Effector CD8-positive, alpha-beta T cell (primary cell): ENCODE measurements at regions not wholly inside any gene's neighbourhood (a gene's known extent, or its start where the extent isn't known, plus 50 kb on each side); places are given as distances from the start of the nearest gene placed in this dataset.
"Not testable (repeated sequence)": the region's sequence is repeated elsewhere in the genome, so short reads cannot be mapped to it uniquely, and the experiment has no call there.

Experiments
- DNase-seq: peaks from one replicate; lab custom pipeline; 2025; lab: John Stamatoyannopoulos, UW

DNA sequence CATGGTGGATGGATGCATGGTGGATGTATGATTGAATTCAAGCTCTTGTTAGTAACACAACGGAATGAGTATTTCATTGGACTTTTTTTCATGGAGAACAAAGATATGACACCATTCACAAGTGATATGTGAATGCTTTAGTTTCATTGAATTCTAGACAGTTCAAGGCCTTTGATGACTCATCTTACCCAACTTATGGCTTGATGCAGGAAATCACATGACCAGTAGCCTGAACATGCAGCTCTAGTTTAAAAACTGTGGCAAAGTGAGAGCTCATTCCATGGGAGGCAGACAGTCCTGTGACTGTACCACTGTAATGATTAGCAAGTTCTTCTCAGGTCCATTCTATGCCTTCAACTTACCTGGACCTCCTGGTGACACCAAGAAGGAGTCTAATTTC lies 1239.3 kb downstream of the TYW1 start:
- DNase-seq = no peak

DNA sequence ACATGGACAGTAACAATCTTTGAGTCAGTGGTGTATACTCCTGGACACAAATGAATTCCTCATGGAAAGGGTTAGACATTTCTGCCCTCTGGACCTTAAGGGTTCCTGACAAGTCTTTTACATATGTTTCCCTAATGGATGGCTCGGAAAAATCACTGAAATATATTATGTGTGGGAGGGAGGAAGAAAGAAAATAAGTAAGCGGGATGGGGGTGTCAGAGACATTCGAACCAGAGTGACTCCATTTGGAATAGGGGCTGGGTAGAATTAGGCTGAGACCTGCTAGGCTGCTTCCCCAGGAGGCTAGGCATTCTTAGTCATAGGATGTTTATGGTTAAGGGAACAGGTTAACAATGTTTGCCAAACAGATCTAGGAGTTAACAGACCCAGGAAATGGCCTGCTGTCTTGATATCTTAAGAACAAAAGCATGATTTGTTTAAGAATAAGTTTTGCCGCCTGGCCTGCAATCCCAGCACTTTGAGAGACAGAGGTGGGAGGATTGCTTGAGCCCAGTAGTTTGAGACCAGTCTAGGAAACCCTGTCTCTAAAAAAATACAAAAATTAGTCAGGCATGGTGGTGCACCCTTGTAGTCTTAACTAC lies 1241.7 kb downstream of the TYW1 start:
- no peak for DNase-seq

DNA sequence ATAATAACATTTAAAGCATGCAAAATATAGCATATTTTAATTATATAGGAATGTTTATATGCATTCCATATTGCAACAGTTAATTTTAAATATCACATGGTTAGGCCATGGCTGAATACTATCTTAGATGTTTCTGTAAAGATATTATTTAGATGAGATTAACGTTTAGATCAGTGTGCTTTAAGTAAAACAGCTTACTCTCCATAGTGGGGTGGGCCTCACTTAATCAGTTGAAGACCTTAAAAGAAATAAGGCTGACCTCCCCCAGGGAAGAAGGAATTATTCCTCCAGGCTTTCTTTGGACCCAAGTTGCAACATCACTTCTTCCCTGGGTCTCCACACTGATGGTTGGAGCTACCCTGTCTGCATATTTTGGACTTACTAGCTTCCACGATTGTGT lies 1246.5 kb downstream of the TYW1 start:
- DNase-seq = no peak

DNA sequence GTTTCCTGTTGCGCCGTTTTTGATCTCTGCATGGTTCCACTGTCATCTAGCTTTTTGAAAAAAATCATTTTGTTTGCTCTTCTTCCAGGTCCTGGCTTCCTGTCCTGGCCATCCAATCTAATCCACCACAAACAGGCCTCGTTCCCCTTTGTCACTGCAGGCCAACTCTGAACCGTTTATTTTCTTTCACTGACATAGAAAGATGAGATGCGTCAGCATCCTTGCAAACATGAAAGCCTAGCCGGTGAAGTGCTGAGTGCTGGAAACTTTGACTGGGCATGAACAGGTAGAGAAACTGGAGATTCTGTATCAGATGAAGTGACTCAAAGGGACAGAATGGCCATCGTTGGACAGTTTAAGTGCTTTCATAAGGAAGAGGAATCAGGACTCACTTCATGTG lies 1247.8 kb downstream of the TYW1 start:
- no peak for DNase-seq

DNA sequence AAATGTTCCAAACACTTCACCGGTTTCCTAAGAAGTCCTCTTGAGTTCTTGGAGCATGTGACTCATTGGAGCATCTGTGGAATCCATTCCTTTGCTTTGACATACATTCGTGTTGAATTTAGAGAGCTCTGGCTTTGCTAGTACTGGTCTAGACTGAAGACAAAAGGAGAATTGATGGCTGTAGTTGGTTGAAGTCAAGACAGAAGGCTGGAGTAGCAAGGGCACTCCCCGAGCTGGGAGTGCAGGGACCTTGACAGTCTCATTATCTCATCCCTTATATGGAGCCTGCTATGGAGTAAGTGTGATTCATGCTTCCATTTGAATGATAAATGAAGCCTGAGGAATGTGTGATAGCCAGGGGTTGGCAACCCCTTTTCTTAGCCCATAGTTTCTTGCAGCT lies 1249.1 kb downstream of the TYW1 start:
- no peak for DNase-seq

DNA sequence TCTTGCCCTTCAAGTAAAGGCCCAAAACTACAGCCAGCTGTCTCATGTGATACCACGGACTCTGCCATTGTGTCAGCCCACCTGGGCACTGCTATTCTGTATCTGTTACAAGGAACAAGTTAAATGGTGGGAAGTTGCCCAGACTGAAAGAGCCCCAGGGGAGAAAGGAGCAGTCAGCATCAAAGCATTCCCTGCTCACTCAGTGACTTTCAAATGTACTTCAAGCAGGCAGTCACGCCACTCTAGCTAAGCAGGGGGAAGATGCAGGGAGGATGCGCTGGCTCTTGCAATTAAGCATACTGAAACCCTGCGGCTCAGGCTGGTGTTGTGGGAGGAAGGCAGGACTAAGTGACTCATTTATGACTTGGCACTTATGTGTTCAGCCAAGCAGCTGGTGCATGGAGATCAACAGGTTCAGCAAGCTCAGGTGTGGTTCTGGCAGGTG lies 1249.6 kb downstream of the TYW1 start:
- DNase-seq = no peak

DNA sequence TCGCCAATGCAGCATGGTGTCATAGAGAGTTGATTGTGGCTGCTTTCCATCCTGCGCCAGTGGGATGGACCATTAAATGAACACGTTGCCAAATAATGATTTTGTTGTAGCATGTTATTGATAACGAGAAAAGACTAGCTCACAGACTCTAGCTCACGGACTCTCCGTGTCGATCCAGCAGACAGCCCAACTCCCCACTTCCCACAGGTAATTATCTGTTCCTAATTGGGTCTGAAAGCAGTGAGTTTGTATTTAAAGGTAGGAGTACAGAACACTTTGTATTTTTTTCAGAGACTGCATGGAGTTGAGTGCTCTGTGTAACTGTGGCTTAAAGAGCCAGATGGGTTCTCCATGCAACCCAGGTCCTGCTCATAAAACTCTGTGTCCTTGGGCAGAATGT lies 1250.5 kb downstream of the TYW1 start:
- no peak for DNase-seq

DNA sequence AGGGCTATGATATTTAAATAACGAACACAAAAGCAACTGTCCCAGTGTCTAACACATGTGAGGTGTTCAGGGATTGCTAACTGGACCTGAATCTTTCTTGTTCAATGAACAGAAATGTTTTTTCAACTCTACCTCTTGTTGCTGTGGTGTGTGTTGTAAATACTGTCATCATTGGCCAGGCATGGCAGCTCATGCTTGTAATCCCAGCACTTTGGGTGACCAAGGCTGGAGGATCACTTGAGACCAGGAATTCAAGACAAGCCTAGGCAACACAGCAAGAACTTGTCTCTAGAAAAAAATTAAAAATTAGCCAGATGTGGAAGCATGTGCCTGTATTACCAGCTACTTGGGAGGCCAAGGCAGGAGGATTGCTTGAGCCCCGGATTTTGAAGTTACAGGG lies 1250.9 kb downstream of the TYW1 start:
- DNase-seq = no peak

DNA sequence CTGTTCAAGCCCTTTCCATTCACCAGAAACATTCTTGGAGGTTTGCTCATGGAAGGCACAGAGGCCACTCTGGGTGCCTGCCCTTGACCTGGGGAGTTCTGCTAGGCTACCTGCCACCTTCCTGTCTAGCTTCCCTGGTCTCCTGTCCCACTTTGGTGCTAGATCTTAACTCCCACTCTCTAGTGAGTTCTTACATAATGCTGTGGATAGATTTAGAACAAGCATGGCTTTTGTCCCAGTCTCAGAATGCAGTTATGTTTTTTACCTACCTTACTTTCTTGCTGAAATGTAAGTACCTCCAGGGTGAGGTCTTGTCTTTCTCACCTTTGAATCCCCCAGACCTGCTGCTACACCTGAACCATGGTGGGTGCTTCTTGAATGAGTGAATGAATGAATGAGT lies 1252.3 kb downstream of the TYW1 start:
- no peak for DNase-seq

DNA sequence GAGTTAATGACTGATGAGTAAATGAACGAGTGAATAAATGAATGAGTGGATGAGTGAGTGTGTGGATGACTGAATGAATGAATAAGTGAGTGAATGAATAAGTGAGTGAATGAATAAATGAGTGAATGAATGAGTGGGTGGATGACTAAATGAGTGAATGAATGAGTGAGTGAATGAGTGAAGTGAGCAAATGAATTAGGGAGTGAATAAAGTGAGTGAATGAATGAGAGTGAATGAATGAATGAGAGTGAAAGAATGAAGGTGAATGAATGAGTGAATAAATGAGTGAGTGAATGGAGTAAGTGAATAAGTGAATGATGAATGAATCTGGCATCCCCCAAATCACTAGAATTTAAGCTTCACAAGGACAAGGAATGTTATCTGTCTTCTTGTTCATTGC lies 1253.0 kb downstream of the TYW1 start:
- no peak for DNase-seq

DNA sequence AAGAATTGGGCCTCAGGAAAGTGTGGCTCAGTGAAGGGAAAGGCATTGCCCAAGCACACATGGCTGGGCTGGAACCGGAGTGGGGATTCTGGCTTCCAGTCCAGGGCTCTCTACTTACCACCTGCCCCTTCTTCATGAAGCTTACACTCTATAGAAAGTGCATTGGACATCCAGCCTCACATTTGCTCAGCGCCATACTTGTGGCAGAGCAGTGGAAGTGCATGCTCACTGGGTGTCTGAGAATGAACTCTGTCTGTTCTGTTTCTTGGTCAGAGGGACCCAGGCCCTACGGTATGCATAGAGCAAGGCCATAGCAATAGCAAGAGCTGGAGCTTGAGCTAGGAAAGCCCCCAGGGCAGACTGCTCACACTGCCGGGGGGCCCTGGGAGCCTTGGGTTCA lies 1253.5 kb downstream of the TYW1 start:
- no peak for DNase-seq

DNA sequence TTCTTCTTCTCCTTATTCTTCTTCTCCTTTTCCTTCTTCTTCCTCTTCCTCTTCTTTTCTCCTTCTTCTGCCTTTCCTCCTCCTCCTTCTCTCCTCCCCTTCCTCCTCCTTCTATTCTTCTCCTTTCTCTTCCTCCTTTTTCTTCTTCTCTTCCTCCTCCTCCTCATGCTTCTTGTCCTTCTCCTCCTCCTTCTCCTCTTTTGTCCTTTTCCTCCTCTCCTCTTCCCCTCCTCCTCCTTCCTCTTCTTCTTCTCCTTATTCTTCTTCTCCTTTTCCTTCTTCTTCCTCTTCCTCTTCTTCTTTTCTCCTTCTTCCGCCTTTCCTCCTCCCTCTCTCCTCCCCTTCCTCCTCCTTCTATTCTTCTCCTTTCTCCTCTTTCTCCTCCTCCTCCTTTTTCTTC lies 1258.2 kb downstream of the TYW1 start:
- not testable (repeated sequence) for DNase-seq

DNA sequence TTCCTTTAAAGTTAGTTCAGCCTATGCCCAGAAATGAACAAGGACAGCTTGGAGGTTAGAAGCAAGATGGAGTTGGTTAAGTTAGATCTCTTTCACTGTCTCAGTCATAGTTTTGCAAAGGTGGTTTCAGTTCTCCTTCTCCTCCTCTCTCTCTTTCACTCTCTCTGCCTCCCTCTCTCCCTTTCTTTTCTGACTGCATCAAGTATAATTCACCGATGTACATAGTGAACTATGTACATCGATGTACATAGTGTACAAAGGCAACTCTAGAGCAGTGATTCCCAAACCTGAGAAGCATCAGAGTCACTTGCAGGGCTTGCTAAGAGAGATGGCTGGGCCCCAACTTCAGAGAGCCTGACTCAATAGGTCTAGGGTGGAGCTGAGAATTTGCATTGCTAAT lies 1259.7 kb downstream of the TYW1 start:
- no peak for DNase-seq

DNA sequence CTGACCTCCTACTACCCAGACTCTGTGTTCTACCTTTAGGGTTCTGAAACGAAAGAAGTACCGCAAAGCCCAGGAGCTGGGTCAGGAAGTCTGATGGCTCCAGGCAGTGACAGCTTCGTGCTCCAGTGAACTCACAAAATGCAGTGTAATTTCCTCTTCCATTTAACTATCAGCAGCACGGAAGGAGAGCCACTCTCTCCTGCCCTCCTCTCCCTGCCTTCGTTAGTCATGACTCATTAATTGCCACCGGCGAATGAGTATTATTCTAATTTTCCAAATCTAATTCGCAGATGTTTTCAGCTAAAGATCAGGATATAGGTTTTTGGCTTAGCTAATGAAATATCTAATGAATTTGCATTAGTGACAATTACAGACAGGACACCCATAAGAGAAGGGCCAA lies 1262.0 kb downstream of the TYW1 start:
- no peak for DNase-seq

DNA sequence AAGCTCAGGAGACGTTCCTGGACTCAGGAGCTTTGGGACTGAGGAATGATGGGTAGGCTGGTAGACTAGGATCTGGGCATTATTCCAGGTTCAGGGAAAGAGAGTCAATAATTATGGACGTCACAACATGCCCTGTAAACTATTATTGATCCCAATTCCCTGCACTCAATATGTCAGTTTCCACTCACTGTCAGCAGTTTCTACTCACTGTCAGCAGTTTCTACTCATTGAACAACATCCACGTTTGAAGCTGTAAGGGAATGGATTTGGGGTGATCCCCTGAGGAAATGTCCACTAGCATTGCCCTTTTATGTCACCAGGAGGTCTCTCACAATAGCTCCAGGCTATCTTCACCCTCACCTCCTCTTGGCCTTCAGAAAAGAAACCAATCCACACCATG lies 1268.6 kb downstream of the TYW1 start:
- no peak for DNase-seq

DNA sequence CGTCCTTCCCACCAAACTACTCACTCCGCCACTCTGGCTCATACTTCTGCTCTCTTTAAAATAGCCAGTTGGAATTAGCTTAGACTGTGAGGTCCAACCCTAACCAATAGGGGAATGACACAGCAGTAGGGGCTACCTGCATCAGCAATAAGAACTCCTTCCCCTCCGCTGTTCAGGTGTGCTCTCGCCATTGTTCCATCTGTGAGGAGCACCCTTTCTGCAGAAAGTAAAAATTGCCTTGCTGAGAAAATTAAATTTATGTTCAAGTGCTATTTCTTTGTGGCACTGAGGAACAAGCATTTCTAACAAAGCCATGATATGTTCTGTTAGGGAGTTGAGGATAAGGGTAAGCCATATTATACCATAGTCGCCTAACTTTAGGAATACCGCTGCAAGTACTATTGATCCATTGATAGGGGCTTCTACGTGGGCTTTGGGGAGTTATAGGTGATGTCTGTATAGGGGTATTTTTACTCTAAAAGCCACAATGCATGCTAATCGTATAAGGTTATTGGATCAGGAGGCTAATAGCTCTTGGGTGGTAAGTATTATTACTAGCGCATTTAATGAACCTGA lies 1269.5 kb downstream of the TYW1 start:
- DNase-seq = no peak

DNA sequence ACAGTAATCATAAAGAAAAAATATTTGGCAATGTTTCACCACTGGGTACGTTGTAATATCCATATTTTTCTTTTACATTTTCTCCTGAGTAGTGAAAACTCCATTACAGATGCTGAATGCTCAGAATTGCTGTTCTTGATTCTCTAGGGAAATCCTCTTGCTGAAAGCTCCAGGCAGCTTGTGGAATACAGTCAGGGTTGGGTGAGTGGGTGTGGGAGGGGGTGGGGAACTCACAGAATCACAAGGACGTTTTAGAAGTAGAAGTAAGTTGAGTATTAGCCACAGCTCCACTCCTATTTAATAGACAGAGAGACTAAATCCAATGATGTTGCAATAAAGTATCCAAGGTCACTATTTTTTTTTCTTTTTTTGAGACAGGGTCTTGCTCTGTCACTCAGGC lies 1270.9 kb downstream of the TYW1 start:
- no peak for DNase-seq

DNA sequence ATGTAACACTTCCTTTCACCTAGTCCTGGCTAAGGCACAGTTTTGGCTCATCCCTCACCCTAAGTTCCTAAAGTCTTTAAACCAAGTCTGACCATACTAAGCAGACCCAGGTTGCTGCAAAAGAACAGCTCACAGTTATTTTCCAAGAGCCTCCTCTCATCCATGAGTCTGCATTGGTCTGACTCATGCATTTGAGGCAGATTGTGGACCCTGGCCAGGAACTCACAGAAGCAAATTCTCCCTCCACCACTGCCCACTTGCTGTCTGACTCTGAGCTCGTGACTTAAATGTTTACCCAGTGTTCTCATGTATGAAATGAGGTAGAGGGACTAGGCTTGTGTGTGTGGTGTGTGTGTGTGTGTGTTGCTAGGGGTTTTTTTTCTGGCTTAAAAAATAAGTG lies 1272.8 kb downstream of the TYW1 start:
- no peak for DNase-seq

DNA sequence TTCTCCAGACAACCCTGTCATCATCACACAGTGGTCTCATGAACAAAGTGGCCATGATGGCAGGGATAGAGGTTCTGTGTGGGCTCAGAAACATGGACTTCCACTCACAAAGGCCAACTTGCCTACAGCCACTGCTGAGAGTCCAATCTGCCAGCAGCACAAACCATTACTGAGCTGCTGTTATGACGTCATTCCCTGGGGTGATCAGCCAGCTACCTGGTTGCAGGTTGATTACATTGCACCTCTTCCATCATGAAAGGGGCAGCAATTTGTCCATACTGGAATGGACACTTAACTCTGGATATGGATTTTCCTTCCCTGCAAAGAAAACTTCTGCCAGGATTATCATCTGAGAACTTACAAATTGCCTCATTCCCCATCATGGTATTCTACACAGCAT lies 1275.9 kb downstream of the TYW1 start:
- no peak for DNase-seq

DNA sequence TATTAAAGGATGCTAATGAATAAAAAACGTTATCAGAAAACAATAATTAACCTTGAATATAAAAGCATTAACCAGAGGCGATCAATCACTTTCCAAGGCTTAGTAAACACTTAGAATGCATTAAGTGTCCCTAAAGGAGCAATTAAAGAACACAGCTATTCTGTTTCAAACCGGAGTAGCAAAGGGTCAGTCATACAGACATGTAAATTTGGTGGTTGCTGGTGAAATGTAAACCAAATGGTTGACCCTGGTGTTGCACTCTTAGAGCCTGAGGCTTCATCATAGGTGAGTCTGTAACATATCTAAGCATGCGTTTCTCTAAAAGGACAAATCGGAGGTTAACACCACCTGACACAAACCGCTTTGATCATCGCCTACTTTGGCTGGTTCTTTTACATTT lies 1280.1 kb downstream of the TYW1 start:
- no peak for DNase-seq

DNA sequence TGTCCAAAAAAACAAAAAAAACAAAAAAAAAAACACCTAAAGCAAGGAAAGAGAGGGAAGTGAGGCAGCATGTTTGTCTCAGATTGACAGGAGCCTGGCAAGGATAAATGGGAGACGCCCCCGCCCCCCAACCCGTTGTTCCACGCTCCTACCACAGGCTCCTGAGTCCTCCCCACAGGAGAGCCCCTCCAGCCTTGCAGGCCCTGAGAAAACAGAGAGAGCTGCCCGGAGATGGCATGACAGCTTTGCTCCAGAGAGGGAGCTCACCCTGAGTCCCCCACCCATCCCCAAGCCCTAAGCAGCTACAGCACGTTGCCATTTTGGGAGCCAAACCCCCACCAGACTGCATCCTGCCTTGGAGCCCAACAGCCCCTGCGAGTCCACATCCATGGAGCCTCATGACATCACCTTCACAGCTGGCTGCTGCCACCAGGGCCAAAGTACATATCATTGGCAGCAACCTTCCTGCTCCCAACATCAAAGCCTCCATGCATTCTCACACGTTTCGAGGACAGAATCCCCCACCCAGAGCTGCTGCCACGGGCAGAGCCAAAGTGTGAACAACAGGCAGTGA lies 1283.3 kb downstream of the TYW1 start:
- DNase-seq = no peak

DNA sequence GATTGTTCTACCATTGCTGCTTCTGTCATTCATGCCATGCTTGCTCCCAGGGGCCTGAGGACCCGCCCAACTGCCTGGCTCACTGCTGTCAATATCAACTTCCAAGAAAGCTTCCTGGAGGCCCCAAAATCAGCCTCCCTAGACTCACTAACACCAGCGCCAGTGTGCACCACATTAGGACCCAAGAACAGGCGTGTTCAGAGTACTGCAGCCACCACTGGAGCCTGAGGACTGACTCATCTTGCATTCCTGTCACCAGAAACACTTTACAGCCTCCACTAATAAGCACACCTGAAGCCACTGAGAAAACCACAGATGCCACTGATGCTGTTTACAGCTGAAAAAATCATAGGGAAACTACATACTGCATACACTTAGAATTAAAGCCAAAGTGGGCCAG lies 1284.3 kb downstream of the TYW1 start:
- DNase-seq = no peak

DNA sequence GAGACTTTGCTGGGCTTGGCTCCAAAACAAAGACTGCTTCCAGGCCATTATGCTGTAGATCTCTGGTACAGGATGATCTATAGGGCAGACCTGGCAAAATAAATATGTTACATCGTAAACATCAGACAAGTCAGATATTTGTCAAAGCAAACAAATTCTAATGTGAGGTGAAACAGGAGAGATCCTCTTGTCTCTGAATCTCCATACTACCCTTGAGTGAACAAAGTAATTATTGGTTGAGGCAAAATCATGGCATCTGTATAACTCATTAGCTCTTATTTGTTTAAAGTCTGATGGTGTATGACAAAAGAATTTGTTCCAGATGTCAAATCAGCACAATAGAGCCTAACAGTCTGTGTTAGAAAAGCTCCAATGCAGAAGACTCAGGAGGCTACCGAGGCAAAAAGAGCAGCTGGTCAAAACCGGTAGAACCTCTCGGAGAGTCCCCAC lies 1291.5 kb downstream of the TYW1 start:
- no peak for DNase-seq

DNA sequence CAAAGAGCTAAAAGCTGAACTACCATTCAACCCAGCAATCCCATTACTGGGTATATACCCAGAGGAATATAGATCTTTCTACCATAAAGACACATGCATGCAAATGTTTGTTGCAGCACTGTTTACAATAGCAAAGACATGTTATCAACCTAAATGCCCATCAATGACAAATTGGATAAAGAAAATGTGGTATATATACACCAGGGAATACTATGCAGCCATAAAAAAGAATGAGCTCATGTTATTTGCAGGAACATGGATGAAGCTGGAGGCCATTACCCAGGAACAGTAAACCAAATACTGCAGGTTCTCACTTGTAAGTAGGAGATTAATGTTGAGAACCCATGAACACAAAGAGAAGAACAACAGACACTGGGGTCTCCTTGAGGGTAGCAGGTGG lies 1295.1 kb downstream of the TYW1 start:
- no peak for DNase-seq
